Loucy (cell line): ENCODE measurements at regions not wholly inside any gene's neighbourhood (a gene's known extent, or its start where the extent isn't known, plus 50 kb on each side); places are given as distances from the start of the nearest gene placed in this dataset.

Source experiments
- H2AFZ ChIP-seq: fragments of 200-600 bp; sonication (generic); 2 replicates; pipeline ENCODE4 v1.6.0; 2016; ENCODE audit warnings: antibody characterized with exemption, mild to moderate bottlenecking, low read length, moderate library complexity
- H3F3A ChIP-seq: fragments of 200-600 bp; 2 replicates; pipeline ENCODE4 v1.6.0; 2016; ENCODE audit warnings: antibody characterized with exemption, low read depth, mild to moderate bottlenecking
- H3K27me3 ChIP-seq: fragments of 200-600 bp; sonication (generic); 2 replicates; pipeline ENCODE4 v1.6.1; 2014; ENCODE audit warnings: low read length, mild to moderate bottlenecking; ENCODE audit not compliant: insufficient read depth, poor library complexity, severe bottlenecking
- H3K36me3 ChIP-seq: fragments of 200-600 bp; sonication (generic); 2 replicates; pipeline ENCODE4 v1.6.1; 2016; ENCODE audit warnings: low read length; ENCODE audit not compliant: insufficient read depth
- H3K4me1 ChIP-seq: fragments of 200-600 bp; sonication (generic); 2 replicates; pipeline ENCODE4 v1.5.1; 2014; ENCODE audit warnings: low read length, mild to moderate bottlenecking; ENCODE audit not compliant: insufficient read depth, poor library complexity, severe bottlenecking
- H3K4me2 ChIP-seq: fragments of 200-600 bp; sonication (generic); 2 replicates; pipeline ENCODE4 v1.6.0; 2014; ENCODE audit warnings: antibody characterized with exemption, low read length, low read depth, mild to moderate bottlenecking; ENCODE audit not compliant: poor library complexity, severe bottlenecking
- H3K4me3 ChIP-seq: fragments of 200-600 bp; sonication (generic); 2 replicates; pipeline ENCODE4 v1.5.1; 2014; ENCODE audit warnings: low read length, mild to moderate bottlenecking, mixed read lengths; ENCODE audit not compliant: poor library complexity, severe bottlenecking
- H3K79me2 ChIP-seq: fragments of 200-600 bp; sonication (generic); 2 replicates; pipeline ENCODE4 v1.6.1; 2014; ENCODE audit warnings: low read length; ENCODE audit not compliant: insufficient read depth
- H3K9ac ChIP-seq: fragments of 200-600 bp; sonication (generic); 2 replicates; pipeline ENCODE4 v1.6.0; 2014; ENCODE audit warnings: mild to moderate bottlenecking, low read depth, low read length, moderate library complexity; ENCODE audit not compliant: poor library complexity, severe bottlenecking
- H3K9me2 ChIP-seq: fragments of 200-600 bp; sonication (generic); replicated peaks from 2 replicates; pipeline ENCODE4 v1.6.1; 2016; ENCODE audit warnings: low read depth, low read length, mixed read lengths
- H3K9me3 ChIP-seq: fragments of 200-600 bp; sonication (generic); 2 replicates; pipeline ENCODE4 v1.6.1; 2014; ENCODE audit warnings: mild to moderate bottlenecking, antibody characterized with exemption, low read length, low read depth; ENCODE audit not compliant: insufficient read depth
- H4K20me1 ChIP-seq: fragments of 200-600 bp; sonication (generic); 2 replicates; pipeline ENCODE4 v1.6.0; 2014; ENCODE audit warnings: antibody characterized with exemption, low read length, mild to moderate bottlenecking; ENCODE audit not compliant: insufficient read depth, poor library complexity, severe bottlenecking
- CTCF ChIP-seq: fragments of 200-600 bp; sonication (generic); conservative IDR thresholded peaks from 2 replicates; pipeline ENCODE4 v1.5.1; 2014; ENCODE audit warnings: mild to moderate bottlenecking, antibody characterized with exemption, low read length
- EZH2phosphoT487 ChIP-seq: fragments of 200-600 bp; IDR thresholded peaks from 2 replicates; pipeline ENCODE4 v1.6.1; 2018; ENCODE audit warnings: antibody characterized with exemption, mild to moderate bottlenecking, moderate library complexity, borderline replicate concordance

- no peaks in the 10 kb centered on the region for H3K79me2 ChIP-seq
- no peaks in the 10 kb centered on the region for H3K36me3 ChIP-seq
- no peaks in the 10 kb centered on the region for H3K9me2 ChIP-seq
- H3F3A ChIP-seq, result no peaks in the 10 kb centered on the region
- H3K4me1 ChIP-seq, result no peaks in the 10 kb centered on the region
- H3K9ac ChIP-seq, result no peak overlapping the region
- H3K4me3 ChIP-seq, result no peak overlapping the region
- TF ChIP-seq CTCF (no peak), EZH2phosphoT487 (no peak)
- no peak overlapping the region for H2AFZ ChIP-seq
- no peaks in the 10 kb centered on the region for H3K9me3 ChIP-seq
- no peaks in the 10 kb centered on the region for H4K20me1 ChIP-seq
- H3K27me3 ChIP-seq, result no peaks in the 10 kb centered on the region
- H3K4me2 ChIP-seq, result no peak overlapping the region
These were observed 71.8 kb upstream of the PABPC3 start for GRCh38 chr13:25024175-25024574.

- Histone ChIP-seq H3K27me3 (no peaks in the 10 kb centered on the region), H2AFZ (no peak overlapping the region), H3K9me2 (no peaks in the 10 kb centered on the region), H3K79me2 (no peaks in the 10 kb centered on the region), H3K9me3 (no peaks in the 10 kb centered on the region), H3K9ac (no peak overlapping the region), H3K4me3 (no peak overlapping the region), H3K36me3 (no peaks in the 10 kb centered on the region), H3F3A (no peaks in the 10 kb centered on the region), H4K20me1 (no peaks in the 10 kb centered on the region), H3K4me1 (no peaks in the 10 kb centered on the region), H3K4me2 (no peak overlapping the region)
- TF ChIP-seq CTCF (no peak), EZH2phosphoT487 (no peak)
These were observed 63.8 kb upstream of the PABPC3 start for GRCh38 chr13:25032160-25032559.

DNA sequence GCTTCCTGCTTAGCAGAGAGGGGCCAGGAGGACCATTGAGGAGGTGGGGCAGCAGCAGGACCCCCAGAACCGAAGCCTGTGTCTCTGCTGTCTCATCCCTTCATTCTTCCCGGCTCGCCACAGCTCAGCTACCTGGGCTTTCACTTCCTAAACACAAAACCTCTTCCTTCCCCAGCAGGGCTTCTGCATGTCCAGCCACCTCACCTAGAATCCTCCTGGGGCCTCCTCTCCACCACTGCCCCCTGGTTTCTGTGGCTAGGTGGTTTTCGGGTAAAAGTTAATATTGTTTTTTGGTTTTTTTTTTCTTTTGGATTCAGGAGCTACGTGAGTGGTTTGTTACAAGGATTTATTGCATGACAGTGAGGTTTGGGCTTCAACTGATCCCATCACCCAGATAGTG lies 61.8 kb upstream of the PABPC3 start:
- Histone ChIP-seq H4K20me1 (no peaks in the 10 kb centered on the region), H3K36me3 (no peaks in the 10 kb centered on the region), H3K4me1 (no peaks in the 10 kb centered on the region), H2AFZ (no peak overlapping the region), H3K4me3 (no peak overlapping the region), H3F3A (no peaks in the 10 kb centered on the region), H3K9me2 (no peaks in the 10 kb centered on the region), H3K9me3 (no peaks in the 10 kb centered on the region), H3K4me2 (no peak overlapping the region), H3K79me2 (no peaks in the 10 kb centered on the region), H3K27me3 (no peaks in the 10 kb centered on the region), H3K9ac (no peak overlapping the region)
- TF ChIP-seq CTCF, result no peak
